Astrocyte (in vitro differentiated cells and primary cell): ENCODE measurements at regions not wholly inside any gene's neighbourhood (a gene's known extent, or its start where the extent isn't known, plus 50 kb on each side); places are given as distances from the start of the nearest gene placed in this dataset.
"Not testable (repeated sequence)": the region's sequence is repeated elsewhere in the genome, so short reads cannot be mapped to it uniquely, and the experiment has no call there.

Source experiments
- DNase-seq: peaks from one replicate; pipeline ENCODE4 v3.0.0-alpha.2; 2010; ENCODE audit warnings: low read depth
- FAIRE-seq: peaks from 2 replicates; lab custom pipeline; 2011; peaks lifted over from hg19 to GRCh38; lab: Jason Lieb, UNC
- H2AFZ ChIP-seq: 2 replicates; pipeline ENCODE4 v1.6.0; 2012; ENCODE audit warnings: low read depth, low read length, inconsistent platforms
- H3K27ac ChIP-seq: 2 replicates; pipeline ENCODE4 v1.5.1; 2011; ENCODE audit warnings: low read depth, low read length, inconsistent platforms
- H3K27me3 ChIP-seq: 2 replicates; pipeline ENCODE4 v1.6.0; 2011; ENCODE audit warnings: low read length, inconsistent platforms; ENCODE audit not compliant: insufficient read depth
- H3K36me3 ChIP-seq: 2 replicates; pipeline ENCODE4 v1.5.1; 2011; ENCODE audit warnings: low read length, inconsistent platforms; ENCODE audit not compliant: insufficient read depth
- H3K4me1 ChIP-seq: 2 replicates; pipeline ENCODE4 v1.5.1; 2011; ENCODE audit warnings: low read length, inconsistent platforms; ENCODE audit not compliant: insufficient read depth
- H3K4me2 ChIP-seq: 2 replicates; pipeline ENCODE4 v1.6.0; 2012; ENCODE audit warnings: low read length, inconsistent platforms
- H3K4me3 ChIP-seq: 2 replicates; pipeline ENCODE4 v1.5.1; 2011; ENCODE audit warnings: low read depth, mild to moderate bottlenecking, low read length, inconsistent platforms; ENCODE audit not compliant: insufficient read depth
- H3K79me2 ChIP-seq: 2 replicates; pipeline ENCODE4 v1.6.0; 2012; ENCODE audit warnings: mild to moderate bottlenecking, low read length, inconsistent platforms; ENCODE audit not compliant: insufficient read depth
- H3K9ac ChIP-seq: 2 replicates; pipeline ENCODE4 v1.6.0; 2012; ENCODE audit warnings: mild to moderate bottlenecking, low read length, inconsistent platforms
- H3K9me3 ChIP-seq: 2 replicates; pipeline ENCODE4 v1.5.1; 2012; ENCODE audit warnings: low read depth, mild to moderate bottlenecking, low read length, inconsistent platforms; ENCODE audit not compliant: insufficient read depth
- H4K20me1 ChIP-seq: 2 replicates; pipeline ENCODE4 v1.6.0; 2012; ENCODE audit warnings: low read length, inconsistent platforms; ENCODE audit not compliant: insufficient read depth
- H3K27ac Mint-ChIP-seq: one replicate; pipeline ENCODE4 v1.8.0; 2021; ENCODE audit warnings: mild to moderate bottlenecking, mixed read lengths; ENCODE audit not compliant: unreplicated experiment
- H3K27me3 Mint-ChIP-seq: one replicate; pipeline ENCODE4 v1.8.0; 2021; ENCODE audit warnings: low read depth, mixed read lengths; ENCODE audit not compliant: unreplicated experiment
- H3K36me3 Mint-ChIP-seq: one replicate; pipeline ENCODE4 v1.8.0; 2021; ENCODE audit warnings: low read depth, mixed read lengths; ENCODE audit not compliant: unreplicated experiment
- H3K4me1 Mint-ChIP-seq: one replicate; pipeline ENCODE4 v1.8.0; 2021; ENCODE audit warnings: low read depth, mixed read lengths; ENCODE audit not compliant: unreplicated experiment
- H3K4me3 Mint-ChIP-seq: one replicate; pipeline ENCODE4 v1.8.0; 2021; ENCODE audit warnings: mild to moderate bottlenecking, moderate library complexity, mixed read lengths; ENCODE audit not compliant: unreplicated experiment
- H3K9me3 Mint-ChIP-seq: one replicate; pipeline ENCODE4 v1.8.0; 2021; ENCODE audit warnings: mild to moderate bottlenecking, mixed read lengths; ENCODE audit not compliant: unreplicated experiment
- CTCF ChIP-seq: IDR thresholded peaks from 2 replicates; pipeline ENCODE4 v1.5.1; 2011; ENCODE audit warnings: low read depth, mild to moderate bottlenecking, inconsistent platforms, low read length, moderate library complexity; ENCODE audit not compliant: insufficient read depth
- EZH2 ChIP-seq: IDR thresholded peaks from 2 replicates; pipeline ENCODE4 v1.6.1; 2012; ENCODE audit warnings: mild to moderate bottlenecking, low read length, inconsistent platforms; ENCODE audit not compliant: insufficient read depth

DNA sequence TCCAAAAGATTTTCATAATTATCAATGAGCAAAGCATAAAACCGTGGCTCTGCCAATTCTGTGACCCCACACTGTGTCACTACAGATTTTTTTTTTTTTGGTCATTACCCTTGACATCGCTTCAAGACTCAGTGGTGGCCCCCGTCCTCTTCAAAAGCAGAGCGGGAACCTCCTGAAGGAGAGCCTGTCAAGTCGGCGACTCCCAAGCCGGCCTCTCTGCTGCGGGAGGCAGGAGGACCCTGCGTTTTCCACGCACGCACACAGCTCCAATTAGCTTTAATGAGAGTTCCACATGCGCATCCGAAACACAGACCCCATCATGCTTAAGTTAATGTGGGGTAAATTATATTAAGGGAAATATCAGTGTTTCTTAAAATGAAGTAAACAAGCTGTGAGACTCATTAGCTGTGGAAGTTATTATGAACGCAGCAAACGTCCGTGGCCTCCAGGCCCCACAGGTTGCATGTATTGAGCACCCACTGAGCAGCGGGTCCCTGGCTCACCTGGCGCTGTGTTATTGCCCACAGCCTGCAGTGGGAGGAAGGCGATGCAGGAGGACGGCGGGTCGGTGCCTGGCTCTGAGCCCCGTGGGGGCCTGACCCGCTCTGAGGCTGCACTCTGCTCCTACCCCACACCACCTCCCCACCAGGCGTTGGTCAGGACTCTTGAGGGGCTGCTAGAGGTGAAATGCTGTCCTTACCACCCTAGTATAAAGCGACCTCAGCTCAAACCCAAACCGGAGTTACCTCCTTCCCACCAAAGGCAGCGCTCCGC lies 181.0 kb upstream of the SALL3 start:
- H4K20me1 ChIP-seq: no peaks in the 10 kb centered on the region
- FAIRE-seq: no peak
- no peaks in the 10 kb centered on the region for H3K79me2 ChIP-seq
- H3K4me3 ChIP-seq: no peak overlapping the region
- peaks cover 14% of the 10 kb centered on the region for H3K9me3 Mint-ChIP-seq
- no peaks in the 10 kb centered on the region for H3K36me3 ChIP-seq
- H3K4me3 Mint-ChIP-seq: no peak overlapping the region
- no peaks in the 10 kb centered on the region for H3K27me3 ChIP-seq
- no peak for TF ChIP-seq EZH2
- no peak for TF ChIP-seq CTCF
- H3K4me2 ChIP-seq: no peak overlapping the region
- H3K9me3 ChIP-seq: peaks cover 12% of the 10 kb centered on the region
- H3K27me3 Mint-ChIP-seq: no peaks in the 10 kb centered on the region
- H3K4me1 ChIP-seq: no peaks in the 10 kb centered on the region
- no peaks in the 10 kb centered on the region for H3K4me1 Mint-ChIP-seq
- no peaks in the 10 kb centered on the region for H3K36me3 Mint-ChIP-seq
- DNase-seq: no peak
- no peak overlapping the region for H3K9ac ChIP-seq
- no peak overlapping the region for H3K27ac Mint-ChIP-seq
- no peak overlapping the region for H2AFZ ChIP-seq
- no peak overlapping the region for H3K27ac ChIP-seq

DNA sequence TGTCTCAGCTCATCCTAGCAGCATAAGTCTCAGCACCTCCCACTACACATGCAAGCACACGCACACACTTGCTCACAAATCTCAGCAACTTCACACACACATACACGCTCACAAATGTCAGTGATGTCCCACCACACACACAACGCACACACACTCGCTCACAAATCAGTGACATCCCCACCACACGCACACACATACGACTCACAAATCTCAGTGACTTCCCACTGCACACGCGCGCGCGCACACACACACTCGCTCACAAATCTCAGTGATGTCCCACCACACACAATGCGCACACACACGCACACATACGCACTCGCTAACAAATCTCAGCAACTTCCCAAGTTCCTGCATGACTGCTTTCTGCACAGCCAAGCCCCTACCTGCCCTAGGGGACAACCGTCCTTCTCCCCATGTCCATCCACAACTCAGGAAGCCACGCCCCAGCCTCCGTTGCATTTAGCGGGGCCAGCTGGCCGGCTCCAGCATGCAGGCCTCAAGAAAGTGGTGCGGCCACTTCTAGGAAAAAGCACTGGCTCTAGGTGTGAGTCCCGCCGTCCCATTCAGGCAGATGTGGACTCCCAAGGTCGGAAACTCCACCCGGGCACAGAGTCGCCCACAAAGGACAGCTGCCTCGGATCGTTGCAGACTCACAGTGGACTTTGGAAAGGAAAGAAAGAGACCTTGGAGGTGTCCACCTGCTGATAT lies 180.1 kb upstream of the SALL3 start:
- H3K36me3 Mint-ChIP-seq: no peaks in the 10 kb centered on the region
- H3K27me3 ChIP-seq: no peaks in the 10 kb centered on the region
- no peaks in the 10 kb centered on the region for H3K79me2 ChIP-seq
- peaks cover 14% of the 10 kb centered on the region for H3K9me3 Mint-ChIP-seq
- no peak overlapping the region for H3K4me3 ChIP-seq
- H3K9me3 ChIP-seq: peaks cover 14% of the 10 kb centered on the region
- no peaks in the 10 kb centered on the region for H3K27me3 Mint-ChIP-seq
- no peak overlapping the region for H3K27ac ChIP-seq
- FAIRE-seq (no peak), DNase-seq (no peak)
- no peak overlapping the region for H3K4me3 Mint-ChIP-seq
- no peaks in the 10 kb centered on the region for H3K4me1 Mint-ChIP-seq
- H3K4me2 ChIP-seq: no peak overlapping the region
- H3K9ac ChIP-seq: no peak overlapping the region
- H3K36me3 ChIP-seq: no peaks in the 10 kb centered on the region
- no peak overlapping the region for H3K27ac Mint-ChIP-seq
- no peaks in the 10 kb centered on the region for H3K4me1 ChIP-seq
- TF ChIP-seq EZH2: no peak
- no peak for TF ChIP-seq CTCF
- no peaks in the 10 kb centered on the region for H4K20me1 ChIP-seq
- H2AFZ ChIP-seq: no peak overlapping the region

- not testable (repeated sequence) for FAIRE-seq, H3K27me3 Mint-ChIP-seq
- peaks cover 16% of the 10 kb centered on the region for H3K9me3 ChIP-seq
Observed at GRCh38 chr18:78800102-78800851, 179.3 kb upstream of the SALL3 start.

More at GRCh38 chr18:78800102-78800851, 179.3 kb upstream of the SALL3 start:
- not testable (repeated sequence) for H3K4me1 Mint-ChIP-seq, H3K4me2 ChIP-seq, H3K27ac Mint-ChIP-seq, H3K27me3 ChIP-seq, H3K4me3 ChIP-seq, H3K36me3 ChIP-seq, H2AFZ ChIP-seq, H4K20me1 ChIP-seq, H3K9ac ChIP-seq, H3K36me3 Mint-ChIP-seq, DNase-seq, H3K4me1 ChIP-seq, H3K4me3 Mint-ChIP-seq, H3K79me2 ChIP-seq, H3K27ac ChIP-seq
- peaks cover 19% of the 10 kb centered on the region for H3K9me3 Mint-ChIP-seq
